Thymus (tissue), 11 donors: ENCODE measurements at regions not wholly inside any gene's neighbourhood (a gene's known extent, or its start where the extent isn't known, plus 50 kb on each side); places are given as distances from the start of the nearest gene placed in this dataset.
"Not testable (repeated sequence)": the region's sequence is repeated elsewhere in the genome, so short reads cannot be mapped to it uniquely, and the experiment has no call there.

ENCODE experiments used
- DNase-seq, 9 donors: peaks; one replicate each; pipeline ENCODE4 v3.0.0-alpha.2; 2013; ENCODE audit warnings: low spot score in 9 of 9, low read depth in 6 of 9, missing footprints in 1 of 9
- H3K27ac ChIP-seq, 2 donors: one replicate each; pipeline ENCODE4 v1.5.1; 2013; ENCODE audit warnings: control low read depth in 1 of 2, low read depth in 1 of 2, low read length in 1 of 2, mild to moderate bottlenecking in 1 of 2, moderate library complexity in 1 of 2
- H3K27me3 ChIP-seq, 2 donors: one replicate each; pipeline ENCODE4 v1.5.1; 2013; ENCODE audit warnings: low read length in 1 of 2; ENCODE audit not compliant: control insufficient read depth in 2 of 2, insufficient read depth in 1 of 2
- H3K36me3 ChIP-seq, 2 donors: one replicate each; pipeline ENCODE4 v1.5.1; 2013; ENCODE audit warnings: low read length in 1 of 2, mild to moderate bottlenecking in 1 of 2, moderate library complexity in 1 of 2; ENCODE audit not compliant: control insufficient read depth in 2 of 2, insufficient read depth in 2 of 2
- H3K4me1 ChIP-seq, 2 donors: one replicate each; pipeline ENCODE4 v1.5.1; 2013; ENCODE audit warnings: low read length in 2 of 2; ENCODE audit not compliant: control insufficient read depth in 2 of 2, insufficient read depth in 2 of 2
- H3K4me3 ChIP-seq, 2 donors: one replicate each; pipeline ENCODE4 v1.5.1; 2013; ENCODE audit warnings: low read length in 2 of 2, control low read depth in 1 of 2, mild to moderate bottlenecking in 1 of 2
- H3K9me3 ChIP-seq, 2 donors: one replicate each; pipeline ENCODE4 v1.5.1; 2013; ENCODE audit warnings: low read length in 1 of 2, mild to moderate bottlenecking in 1 of 2; ENCODE audit not compliant: control insufficient read depth in 2 of 2, insufficient read depth in 1 of 2
- WGBS: extraction: QIAGEN DNeasy Blood & Tissue Kit; methylation state at CpG from one replicate; pipeline ENCODE4 v1.1.7; 2013; 5-methylcytosine and 5-hydroxymethylcytosine counted together
- donor health status: healthy.

DNA sequence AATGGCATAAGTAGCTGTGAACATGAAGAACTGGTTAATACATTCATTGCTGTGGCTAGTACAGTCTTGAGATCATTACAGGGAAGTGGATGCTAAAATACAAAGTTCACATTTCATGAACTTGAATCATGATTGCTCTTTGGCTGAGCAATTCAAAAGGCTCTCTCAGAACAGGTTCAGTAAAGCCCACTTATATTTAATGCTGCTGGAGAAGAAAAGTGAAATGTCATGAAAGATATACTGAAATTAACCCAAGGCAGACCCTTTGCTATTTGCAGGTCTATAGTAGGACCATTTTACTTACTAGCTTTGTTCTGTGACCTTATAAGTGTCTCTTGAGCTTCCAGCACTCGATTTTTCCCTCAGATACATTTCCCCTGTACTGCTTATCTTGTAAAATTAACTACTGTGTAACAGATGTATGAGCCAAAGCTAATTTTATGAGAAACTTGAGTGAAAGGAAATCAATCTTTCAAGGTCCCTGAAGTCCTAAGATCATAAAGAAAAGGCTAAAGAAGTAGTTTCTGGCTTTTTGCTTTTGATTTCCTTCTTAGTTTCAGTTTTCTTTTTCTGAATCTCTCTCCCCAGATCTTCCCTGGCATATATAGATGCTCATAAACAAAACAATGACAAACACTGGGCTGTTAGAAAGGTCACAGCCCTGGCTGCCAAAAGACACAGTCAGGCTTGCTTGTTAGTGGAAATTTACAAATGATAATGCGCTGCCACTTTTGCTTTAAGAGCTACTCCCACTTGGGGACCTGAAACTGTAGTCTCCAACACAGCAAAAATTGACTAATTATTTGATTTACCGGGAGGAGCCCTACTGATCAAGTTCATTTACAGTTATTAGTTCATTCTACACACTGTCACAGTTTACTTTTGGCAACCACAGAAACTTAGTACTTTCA, 132.7 kb upstream of the XPO1 start:
- H3K27ac ChIP-seq = peak overlapping the region; percentile 6
- WGBS = 49% methylated on average over 3 of the region's 3 CpGs
- no peaks in the 10 kb centered on the region for H3K9me3 ChIP-seq
- no peaks in the 10 kb centered on the region for H3K36me3 ChIP-seq
- no peaks in the 10 kb centered on the region for H3K27me3 ChIP-seq
- no peak overlapping the region for H3K4me3 ChIP-seq
- peak in 1 of 9 donors; percentile 23 for DNase-seq
- no peaks in the 10 kb centered on the region for H3K4me1 ChIP-seq

DNA sequence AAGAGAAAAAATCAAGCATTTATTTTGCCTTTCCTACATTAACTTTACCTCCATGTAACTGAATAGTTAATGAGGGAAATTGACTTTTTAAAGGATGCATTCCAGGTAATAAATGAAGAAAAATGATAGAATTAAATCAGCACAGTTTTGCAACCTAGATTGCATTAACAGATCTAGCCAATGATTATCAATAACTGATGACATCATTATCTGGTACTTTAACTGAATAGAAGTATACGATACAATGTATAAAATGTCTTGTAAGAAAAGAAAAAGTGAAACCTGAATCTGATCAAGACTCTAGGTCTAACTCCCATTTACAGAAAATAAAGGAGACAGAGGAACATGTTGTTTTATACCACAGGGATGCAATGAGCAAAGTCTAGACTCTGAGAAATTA, 126.0 kb upstream of the XPO1 start:
- WGBS = 100% methylated on average over 1 of the region's 1 CpG
- no peak overlapping the region for H3K27ac ChIP-seq
- no peaks in the 10 kb centered on the region for H3K4me1 ChIP-seq
- no peak overlapping the region for H3K4me3 ChIP-seq
- H3K36me3 ChIP-seq = no peaks in the 10 kb centered on the region
- H3K9me3 ChIP-seq = no peaks in the 10 kb centered on the region
- H3K27me3 ChIP-seq = no peaks in the 10 kb centered on the region
- DNase-seq = no peak

DNA sequence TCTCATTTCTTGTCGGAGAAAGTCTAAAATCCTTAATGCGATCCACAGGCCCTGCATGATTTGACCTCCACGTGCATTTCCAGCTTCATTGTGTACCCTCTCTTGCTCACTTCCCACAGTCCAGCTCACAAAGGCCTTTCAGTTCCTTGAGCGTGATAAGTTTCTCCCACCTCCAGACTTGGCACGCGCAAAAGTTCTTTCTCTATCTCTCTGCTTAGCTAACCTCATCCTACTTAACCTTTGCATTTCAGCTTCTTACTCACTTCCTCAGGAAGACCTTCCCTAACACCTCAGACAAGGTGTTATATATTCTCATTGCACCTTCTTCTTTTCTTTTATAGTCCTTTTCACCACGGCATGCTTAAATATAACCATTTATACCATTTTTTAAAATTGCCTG, 124.8 kb upstream of the XPO1 start:
- WGBS = 96% methylated on average over 7 of the region's 7 CpGs
- Histone ChIP-seq H3K4me1 (no peaks in the 10 kb centered on the region), H3K27me3 (no peaks in the 10 kb centered on the region), H3K9me3 (no peaks in the 10 kb centered on the region), H3K36me3 (no peaks in the 10 kb centered on the region), H3K4me3 (no peak overlapping the region), H3K27ac (no peak overlapping the region)
- no peak for DNase-seq

GRCh38 chr2:61660511-61661388, 122.6 kb upstream of the XPO1 start:
- Histone ChIP-seq H3K4me1 (no peaks in the 10 kb centered on the region), H3K9me3 (no peaks in the 10 kb centered on the region), H3K27ac (no peak overlapping the region), H3K4me3 (no peak overlapping the region), H3K36me3 (no peaks in the 10 kb centered on the region), H3K27me3 (no peaks in the 10 kb centered on the region)
- DNase-seq = no peak
- WGBS = 97% methylated on average over 4 of the region's 4 CpGs

GRCh38 chr2:61658841-61659780, 121.0 kb upstream of the XPO1 start:
- Histone ChIP-seq H3K27me3 (no peaks in the 10 kb centered on the region), H3K4me3 (no peak overlapping the region), H3K27ac (no peak overlapping the region), H3K9me3 (no peaks in the 10 kb centered on the region), H3K4me1 (no peaks in the 10 kb centered on the region), H3K36me3 (no peaks in the 10 kb centered on the region)
- WGBS = 87% methylated on average over 3 of the region's 3 CpGs
- peak in 4 of 9 donors; percentile 3 to 36 (median 8) for DNase-seq

DNA sequence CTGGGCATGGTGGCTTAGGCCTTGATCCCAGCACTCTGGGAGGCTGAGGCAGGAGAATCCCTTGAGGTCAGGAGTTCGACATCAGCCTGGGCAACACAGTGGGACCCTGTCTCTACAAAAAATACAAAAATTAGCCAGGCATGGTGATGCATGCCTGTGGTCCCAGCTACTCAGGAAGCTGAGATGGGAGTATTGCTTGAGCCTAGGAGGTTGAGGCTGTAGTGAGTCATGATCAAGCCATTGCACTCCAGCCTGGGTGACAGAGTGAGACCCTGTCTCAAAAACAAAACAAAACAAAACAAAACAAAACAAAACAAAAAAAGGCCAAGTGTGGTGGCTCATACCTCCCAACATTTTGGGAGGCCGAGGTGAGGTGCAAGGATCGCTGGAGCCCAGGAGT, 111.8 kb upstream of the XPO1 start:
- 93% methylated on average over 3 of the region's 3 CpGs for WGBS
- not testable (repeated sequence) for H3K27ac ChIP-seq, DNase-seq

DNA sequence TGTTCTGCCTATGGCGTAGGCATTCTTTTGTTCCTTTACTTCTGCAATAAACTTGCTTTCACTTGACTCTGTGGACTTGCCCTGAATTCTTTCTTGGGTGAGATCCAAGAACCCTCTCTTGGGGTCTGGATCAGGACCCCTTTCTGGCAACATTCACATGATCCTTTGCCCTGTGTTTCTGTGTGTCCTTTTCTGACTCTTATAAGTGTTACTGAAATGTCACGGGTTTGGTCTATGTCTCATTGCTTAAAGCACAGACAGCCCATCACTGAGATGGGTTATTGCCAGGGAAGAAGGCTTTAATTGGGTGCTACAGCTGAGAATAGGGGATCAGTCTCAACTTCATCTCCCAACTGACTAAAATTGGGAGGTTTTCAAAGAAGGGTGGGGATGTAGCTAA, 110.9 kb upstream of the XPO1 start:
- H3K9me3 ChIP-seq = peaks cover 0 to 13% of the 10 kb centered on the region in 2 donors
- no peaks in the 10 kb centered on the region for H3K4me1 ChIP-seq
- DNase-seq = no peak
- WGBS = 97% methylated on average over 2 of the region's 2 CpGs
- H3K27me3 ChIP-seq = no peaks in the 10 kb centered on the region
- H3K4me3 ChIP-seq = no peak overlapping the region
- no peaks in the 10 kb centered on the region for H3K36me3 ChIP-seq
- no peak overlapping the region for H3K27ac ChIP-seq

More for the DNA sequence above, 111.8 kb upstream of the XPO1 start:
- peaks cover 0 to 13% of the 10 kb centered on the region in 2 donors for H3K9me3 ChIP-seq
- not testable (repeated sequence) for H3K36me3 ChIP-seq, H3K4me3 ChIP-seq, H3K27me3 ChIP-seq, H3K4me1 ChIP-seq

- 97% methylated on average over 5 of the region's 5 CpGs for WGBS
- no peaks in the 10 kb centered on the region for H3K4me1 ChIP-seq
- DNase-seq = no peak
- H3K4me3 ChIP-seq = no peak overlapping the region
- H3K27me3 ChIP-seq = no peaks in the 10 kb centered on the region
- peaks cover 0 to 13% of the 10 kb centered on the region in 2 donors for H3K9me3 ChIP-seq
- H3K27ac ChIP-seq = no peak overlapping the region
- no peaks in the 10 kb centered on the region for H3K36me3 ChIP-seq
Observed at GRCh38 chr2:61647044-61647443, 108.9 kb upstream of the XPO1 start.
